Head of caudate nucleus (tissue), 42 donors: ENCODE measurements at regions not wholly inside any gene's neighbourhood (a gene's known extent, or its start where the extent isn't known, plus 50 kb on each side); places are given as distances from the start of the nearest gene placed in this dataset.
"Not testable (repeated sequence)": the region's sequence is repeated elsewhere in the genome, so short reads cannot be mapped to it uniquely, and the experiment has no call there.

Experiments used
- DNase-seq, 42 donors: peaks; one replicate each; pipeline versions ENCODE4 v3.0.0 to v3.0.0-alpha.2; 2020 to 2021; ENCODE audit warnings: mixed read lengths in 7 of 42
- intact Hi-C: fragments of 100-400 bp; cut with DNase I; formaldehyde crosslinking; loops from one replicate; pipeline ENCODE4 v1.15.0; 2022

GRCh38 chr15:20095699-20096303 lies 445.8 kb downstream of the GOLGA6L6 start:
- intact Hi-C loops, DNase-seq: not testable (repeated sequence)

- DNase-seq: peak in 2 of 42 donors; percentile 0 to 28
- intact Hi-C loops: not testable (repeated sequence)
These were observed 452.1 kb downstream of the GOLGA6L6 start for GRCh38 chr15:20089541-20089940.

- intact Hi-C loops, DNase-seq: not testable (repeated sequence)
These were observed 457.6 kb downstream of the GOLGA6L6 start for GRCh38 chr15:20084026-20084425.

DNA sequence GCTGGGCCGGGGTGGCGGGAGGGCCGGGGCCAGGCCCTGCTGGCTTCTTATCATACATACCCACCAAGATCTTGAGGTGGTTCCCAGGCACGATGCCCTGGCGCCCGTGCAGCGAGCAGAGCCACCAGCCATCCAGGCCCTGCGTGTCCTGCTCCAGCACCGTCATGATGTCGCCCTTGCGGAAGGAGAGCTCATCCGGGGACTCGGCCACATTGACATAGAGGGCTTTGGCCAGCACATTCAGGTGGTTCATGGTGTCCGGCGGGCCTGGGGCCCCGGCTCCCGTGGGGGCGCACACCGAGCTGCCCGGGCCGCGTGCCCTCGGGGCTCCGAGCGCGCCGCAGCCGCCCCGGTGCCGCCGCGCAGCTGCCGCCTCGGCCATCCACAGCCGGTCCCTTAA lies 467.5 kb downstream of the GOLGA6L6 start:
- DNase-seq: peak in 5 of 42 donors; percentile 4 to 36 (median 11)
- intact Hi-C loops: not testable (repeated sequence)

DNA sequence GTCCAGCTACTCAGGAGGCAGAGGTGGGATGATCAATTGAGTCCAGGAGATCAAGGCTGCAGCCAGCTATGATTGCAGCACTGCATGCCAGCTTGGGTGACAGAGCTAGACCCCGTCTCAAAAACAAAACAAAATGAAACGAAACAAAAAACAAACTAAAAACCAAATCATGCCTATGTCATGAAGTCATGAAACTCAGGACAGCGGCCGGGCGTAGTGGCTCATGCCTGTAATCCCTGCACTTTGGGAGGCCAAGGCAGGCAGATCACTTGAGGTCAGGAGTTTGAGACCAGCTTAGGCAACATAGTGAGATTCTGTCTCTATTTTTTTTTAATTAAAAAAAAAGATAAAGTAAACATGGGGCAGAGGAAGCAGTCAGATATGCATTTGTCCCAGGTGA lies 472.6 kb downstream of the GOLGA6L6 start:
- intact Hi-C loops: not testable (repeated sequence)
- peak in 4 of 42 donors; percentile 16 to 35 (median 24) for DNase-seq

DNA sequence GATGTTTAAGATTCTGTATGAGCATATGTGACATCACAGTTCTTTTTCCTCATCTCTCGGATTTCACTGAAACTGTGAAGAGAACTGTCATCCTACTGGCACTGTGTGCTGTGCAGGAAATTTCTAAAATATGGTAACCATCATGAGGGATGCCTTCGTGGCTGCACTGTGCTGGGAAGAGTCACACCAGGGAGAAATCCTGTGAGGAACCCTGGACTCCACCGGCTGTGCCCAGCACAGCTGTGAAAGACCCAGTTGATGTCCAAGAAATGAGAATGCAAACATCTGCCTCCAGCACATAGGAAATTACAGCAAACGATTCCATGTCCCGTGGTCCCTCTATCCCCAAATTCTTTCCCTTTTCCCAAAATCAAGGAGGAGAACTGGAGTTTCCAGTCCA lies 475.4 kb downstream of the GOLGA6L6 start:
- DNase-seq: peak in 1 of 42 donors; percentile 33
- intact Hi-C loops: not testable (repeated sequence)

DNA sequence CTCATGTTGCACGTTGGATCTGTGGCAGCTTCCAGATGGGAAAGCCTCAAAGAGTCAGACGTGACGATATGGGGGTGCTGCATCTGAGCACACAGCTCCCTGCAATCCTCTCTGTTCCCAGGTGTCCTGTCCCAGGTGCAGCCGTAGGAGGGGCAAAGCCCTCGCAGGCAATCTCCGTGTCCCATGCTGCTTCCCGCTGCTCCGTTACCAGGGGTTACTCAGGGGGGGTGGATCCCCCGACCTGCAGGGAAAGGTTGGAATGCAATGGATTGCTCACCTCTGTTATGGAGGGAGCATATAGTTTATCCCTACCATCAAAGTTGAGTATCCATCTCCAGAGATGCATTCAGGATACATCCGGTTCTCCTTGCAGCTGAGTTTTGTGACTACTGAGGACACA lies 476.1 kb downstream of the GOLGA6L6 start:
- peak in 1 of 42 donors; percentile 5 for DNase-seq

DNA sequence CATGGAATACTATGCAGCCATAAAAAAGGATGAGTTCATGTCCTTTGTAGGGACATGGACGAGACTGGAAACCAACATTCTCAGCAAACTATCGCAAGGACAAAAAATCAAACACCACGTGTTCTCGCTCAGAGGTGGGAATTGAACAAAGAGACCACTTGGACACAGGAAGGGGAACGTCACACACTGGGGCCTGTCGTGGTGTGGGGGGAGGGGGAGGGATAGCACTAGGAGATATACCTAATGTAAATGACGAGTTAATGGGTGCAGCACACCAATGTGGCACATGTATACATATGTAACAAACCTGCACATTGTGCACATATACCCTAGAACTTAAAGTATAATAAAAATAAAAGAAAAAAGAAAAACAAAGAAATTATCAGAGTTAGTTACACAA lies 478.4 kb downstream of the GOLGA6L6 start:
- DNase-seq, intact Hi-C loops: not testable (repeated sequence)

More for the DNA sequence above, 476.1 kb downstream of the GOLGA6L6 start:
- intact Hi-C loops: not testable (repeated sequence)

DNA sequence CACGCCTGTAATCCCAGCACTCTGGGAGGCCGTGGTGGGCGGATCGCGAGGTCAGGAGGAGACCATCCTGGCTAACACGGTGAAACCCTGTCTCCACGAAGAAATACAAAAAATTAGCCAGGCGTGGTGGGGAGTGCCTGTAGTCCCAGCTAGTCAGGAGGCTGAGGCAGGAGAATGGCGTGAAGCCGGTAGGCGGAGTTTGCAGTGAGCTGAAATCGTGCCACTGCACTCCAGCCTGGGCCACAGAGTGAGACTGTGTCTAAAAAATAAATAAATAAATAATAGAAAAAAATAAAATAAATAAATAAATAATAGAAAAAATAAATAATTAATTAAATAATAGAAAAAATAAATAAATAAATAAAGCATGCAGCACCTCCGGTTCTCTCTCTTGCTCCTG lies 480.8 kb downstream of the GOLGA6L6 start:
- peak in 1 of 42 donors; percentile 11 for DNase-seq
- intact Hi-C loops: not testable (repeated sequence)

- DNase-seq, intact Hi-C loops: not testable (repeated sequence)
These were observed 484.7 kb downstream of the GOLGA6L6 start for GRCh38 chr15:20056871-20057270.

- DNase-seq, intact Hi-C loops: not testable (repeated sequence)
These were observed 485.7 kb downstream of the GOLGA6L6 start for GRCh38 chr15:20055921-20056320.

DNA sequence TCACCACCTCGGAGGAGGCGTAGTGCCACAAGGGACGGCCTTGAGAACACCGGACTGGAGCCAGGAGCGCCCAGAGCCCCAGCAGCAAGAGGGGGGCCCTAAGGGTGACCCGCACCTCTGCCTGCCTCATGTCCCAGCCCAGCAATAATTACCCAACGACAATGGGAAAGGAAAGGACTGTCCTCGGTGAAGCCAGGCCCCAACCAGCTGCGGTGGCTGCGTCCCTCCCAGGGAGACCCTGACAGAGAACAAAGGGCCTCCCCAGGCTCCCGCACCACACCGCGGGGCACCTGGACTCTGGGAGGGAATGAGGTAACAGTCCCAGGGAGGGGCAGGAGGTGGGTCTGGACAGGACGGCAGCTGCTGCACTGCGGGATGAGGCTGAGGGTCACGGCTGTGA lies 493.4 kb downstream of the GOLGA6L6 start:
- DNase-seq, intact Hi-C loops: not testable (repeated sequence)

- DNase-seq, intact Hi-C loops: not testable (repeated sequence)
These were observed 496.4 kb downstream of the GOLGA6L6 start for GRCh38 chr15:20045165-20045564.

GRCh38 chr15:20040691-20041090 lies 500.9 kb downstream of the GOLGA6L6 start:
- DNase-seq, intact Hi-C loops: not testable (repeated sequence)

DNA sequence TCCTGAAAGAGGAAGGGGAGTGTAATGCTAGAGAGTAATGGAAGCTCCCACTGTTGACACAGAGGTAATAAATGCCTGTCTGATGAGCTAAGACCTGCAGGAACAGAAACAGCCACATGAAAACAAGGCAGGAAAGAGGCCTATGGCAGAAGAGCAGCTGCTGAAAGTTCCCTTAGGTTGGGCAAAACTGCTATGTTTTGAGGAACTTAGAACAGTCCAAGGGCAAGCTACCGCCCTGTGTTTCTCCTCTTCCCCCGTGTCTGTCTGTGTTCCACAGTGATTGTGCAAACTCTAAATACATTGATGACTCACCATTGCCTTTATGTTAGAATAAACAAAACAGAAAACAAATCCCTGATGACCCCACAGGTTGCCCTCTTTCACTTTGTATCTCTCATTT lies 516.6 kb downstream of the GOLGA6L6 start:
- DNase-seq, intact Hi-C loops: not testable (repeated sequence)

DNA sequence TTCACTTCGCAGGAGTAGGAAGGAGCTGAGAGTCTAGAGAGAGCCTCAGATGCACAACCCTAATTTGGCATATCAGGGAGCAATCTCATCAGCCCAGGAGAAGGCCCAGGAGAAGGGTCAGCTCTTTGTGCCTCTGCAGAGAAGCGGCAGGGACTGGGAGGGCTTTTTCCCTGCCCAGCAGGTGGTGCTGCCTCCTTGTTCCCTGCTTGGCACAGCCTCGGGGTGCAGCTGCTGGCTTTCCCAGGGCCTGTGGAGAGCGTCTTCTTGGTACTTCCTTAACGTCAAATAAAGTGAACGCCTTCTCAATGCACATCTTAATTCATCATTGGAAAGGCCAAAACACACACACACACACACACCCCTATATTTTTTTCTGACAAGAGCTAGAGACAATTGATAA lies 519.3 kb downstream of the GOLGA6L6 start:
- intact Hi-C loops, DNase-seq: not testable (repeated sequence)

- DNase-seq, intact Hi-C loops: not testable (repeated sequence)
These were observed 520.2 kb downstream of the GOLGA6L6 start for GRCh38 chr15:20021351-20021750.

DNA sequence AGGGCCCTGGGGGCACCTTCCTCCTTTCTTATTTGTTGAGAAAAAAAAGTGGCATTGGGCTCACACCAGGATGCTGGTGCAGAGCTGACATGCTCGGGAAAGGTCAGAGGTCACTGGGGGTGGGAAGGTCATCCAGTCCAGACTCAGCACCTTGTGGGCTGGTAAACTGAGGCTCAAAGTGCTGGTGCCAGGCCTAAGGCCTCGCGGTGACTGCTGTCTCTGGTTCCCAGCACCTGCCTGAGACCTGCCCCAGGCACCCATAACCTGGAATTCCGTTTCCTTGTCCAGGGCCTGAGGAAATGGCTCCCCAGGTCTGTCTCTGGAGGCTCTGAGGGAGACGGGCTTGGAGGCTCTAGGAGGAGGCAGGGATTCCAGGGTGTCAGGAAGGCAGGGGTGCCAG lies 521.0 kb downstream of the GOLGA6L6 start:
- DNase-seq: peak in 1 of 42 donors; percentile 3
- intact Hi-C loops: not testable (repeated sequence)

DNA sequence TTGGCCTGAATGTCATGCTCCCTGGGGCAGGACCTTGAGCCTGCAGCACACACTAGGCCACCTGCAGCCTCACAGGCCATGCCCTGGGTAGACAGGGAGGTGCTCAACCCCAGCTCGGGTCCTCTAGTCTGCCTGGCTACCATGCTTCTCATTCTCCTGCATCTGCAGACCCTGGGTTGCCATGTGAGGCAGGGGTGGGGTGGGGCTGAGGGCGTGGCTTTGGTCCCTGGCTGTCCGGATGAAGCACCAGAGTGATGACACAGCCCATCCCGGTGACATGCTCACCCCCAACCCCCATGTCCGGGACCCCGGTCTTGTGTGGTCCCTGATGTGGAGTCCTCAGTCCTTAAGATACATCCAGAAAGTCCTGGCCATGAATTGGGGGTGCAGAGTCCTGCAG lies 521.8 kb downstream of the GOLGA6L6 start:
- DNase-seq, intact Hi-C loops: not testable (repeated sequence)

- intact Hi-C loops, DNase-seq: not testable (repeated sequence)
These were observed 524.0 kb downstream of the GOLGA6L6 start for GRCh38 chr15:20017581-20017980.

GRCh38 chr15:20016941-20017340 lies 524.7 kb downstream of the GOLGA6L6 start:
- DNase-seq, intact Hi-C loops: not testable (repeated sequence)
